HCT116 (cell line): ENCODE measurements at regions not wholly inside any gene's neighbourhood (a gene's known extent, or its start where the extent isn't known, plus 50 kb on each side); places are given as distances from the start of the nearest gene placed in this dataset.

Experiments
- ATAC-seq: fragments of 200-7000 bp; cut with Tn5 transposase; 2 replicates; pipeline ENCODE4 v1.9.1; 2020; ENCODE audit warnings: mild to moderate bottlenecking, moderate library complexity
- BruUV-seq: library from RNA; stranded (reverse); fragments of 400-500 nt; replicated peaks from 2 replicates; lab custom pipeline; 2021; lab: Mats Ljungman, UMichigan
- CTCF ChIA-PET: fragments of 300-600 bp; sonication (Branson Sonifier 250); formaldehyde crosslinking; loops from one replicate; lab custom pipeline; 2021; ENCODE audit warnings: antibody characterized with exemption; lab: Charles Lee
- POLR2A ChIA-PET: fragments of 300-600, 350-600 bp; sonication (Branson Sonifier 250); formaldehyde crosslinking; loops from one replicate; lab custom pipeline; 2021; ENCODE audit warnings: antibody characterized with exemption; lab: Charles Lee
- RAD21 ChIA-PET, 2 experiments: fragments of 300-600 bp; sonication (Branson Sonifier 250); formaldehyde crosslinking; loops; one replicate each; lab custom pipeline; 2023; ENCODE audit warnings: low total read pairs in 2 of 2; ENCODE audit not compliant: uncharacterized antibody in 2 of 2, unreplicated experiment in 2 of 2, low non-redundant PET in 1 of 2; lab: Charles Lee
- DNase-seq: peaks from one replicate; pipeline ENCODE4 v3.0.0-alpha.2; 2010; ENCODE audit warnings: low read depth, low spot score
- H2AFZ ChIP-seq: fragments of 200-600 bp; shearing (Covaris generic), sonication (generic); 2 replicates; pipeline ENCODE4 v1.6.1; 2017; ENCODE audit warnings: low read depth, mixed run types, mixed read lengths, antibody characterized with exemption, low read length; ENCODE audit not compliant: poor library complexity, severe bottlenecking
- H3K27ac ChIP-seq: 2 replicates; pipeline ENCODE4 v1.5.1; 2012; ENCODE audit warnings: low read depth, low read length
- H3K27me3 ChIP-seq: fragments of 200-600 bp; sonication (generic); 2 replicates; pipeline ENCODE4 v1.6.1; 2016; ENCODE audit warnings: mixed run types, low read length, mixed read lengths; ENCODE audit not compliant: insufficient read depth
- H3K36me3 ChIP-seq, 2 experiments: fragments of 200-500 bp in 1 of 2; fragments of 200-600 bp in 1 of 2; sonication (Bioruptor generic) in 1 of 2; sonication (generic) in 1 of 2; 2 replicates each; pipeline versions ENCODE4 v1.5.1 to v1.6.1; 2014 to 2016; ENCODE audit warnings: low read length in 2 of 2, inconsistent platforms in 1 of 2, mixed read lengths in 1 of 2, mixed run types in 1 of 2; ENCODE audit not compliant: insufficient read depth in 2 of 2, control insufficient read depth in 1 of 2
- H3K4me1 ChIP-seq, 2 experiments: fragments of 200-600 bp in 1 of 2; sonication (generic) in 1 of 2; 2 replicates each; pipeline versions ENCODE4 v1.5.1 to v1.6.1; 2012 to 2017; ENCODE audit warnings: low read length in 2 of 2, inconsistent platforms in 1 of 2, mild to moderate bottlenecking in 1 of 2, mixed read lengths in 1 of 2, mixed run types in 1 of 2, moderate library complexity in 1 of 2; ENCODE audit not compliant: insufficient read depth in 2 of 2, control insufficient read depth in 1 of 2
- H3K4me2 ChIP-seq: fragments of 200-600 bp; sonication (generic); 2 replicates; pipeline ENCODE4 v1.6.1; 2017; ENCODE audit warnings: mixed run types, low read length, mixed read lengths
- H3K4me3 ChIP-seq, 2 experiments: fragments of 200-600 bp in 1 of 2; sonication (generic) in 1 of 2; replicated peaks in 1 of 2; 2 replicates each; pipeline ENCODE4 v1.5.1; 2011 to 2016; ENCODE audit warnings: low read length in 2 of 2, control low read depth in 1 of 2, low read depth in 1 of 2, mild to moderate bottlenecking in 1 of 2, mixed read lengths in 1 of 2, mixed run types in 1 of 2
- H3K79me2 ChIP-seq: fragments of 200-600 bp; sonication (generic); 2 replicates; pipeline ENCODE4 v1.6.1; 2017; ENCODE audit warnings: mild to moderate bottlenecking, mixed run types, low read length, moderate library complexity, mixed read lengths; ENCODE audit not compliant: insufficient read depth
- H3K9ac ChIP-seq: fragments of 200-600 bp; sonication (generic); 2 replicates; pipeline ENCODE4 v1.6.1; 2016; ENCODE audit warnings: low read length, mixed read lengths
- H3K9me2 ChIP-seq: fragments of 200-600 bp; sonication (generic), shearing (Covaris generic); 2 replicates; pipeline ENCODE4 v1.6.1; 2017; ENCODE audit warnings: mixed run types, mild to moderate bottlenecking, moderate library complexity; ENCODE audit not compliant: insufficient read depth
- H3K9me3 ChIP-seq, 2 experiments: fragments of 200-500 bp in 1 of 2; fragments of 200-600 bp in 1 of 2; sonication (Bioruptor generic) in 1 of 2; sonication (generic) in 1 of 2; 2 replicates each; pipeline ENCODE4 v1.6.1; 2014 to 2017; ENCODE audit warnings: low read length in 2 of 2, mixed read lengths in 2 of 2, inconsistent platforms in 1 of 2, low read depth in 1 of 2, mild to moderate bottlenecking in 1 of 2, mixed run types in 1 of 2, moderate library complexity in 1 of 2; ENCODE audit not compliant: control insufficient read depth in 1 of 2, insufficient read depth in 1 of 2
- H4K20me1 ChIP-seq: fragments of 200-600 bp; sonication (generic), shearing (Covaris generic); 2 replicates; pipeline ENCODE4 v1.6.1; 2017; ENCODE audit warnings: mixed run types, mild to moderate bottlenecking, moderate library complexity; ENCODE audit not compliant: insufficient read depth
- ATF3 ChIP-seq: IDR thresholded peaks from 2 replicates; pipeline ENCODE4 v1.6.1; 2012
- CTCF ChIP-seq, 3 experiments: fragments of 200-600 bp in 1 of 3; sonication (generic) in 1 of 3; IDR thresholded peaks in 2 of 3; conservative IDR thresholded peaks in 1 of 3; 2 replicates each; pipeline ENCODE4 v1.5.1; 2012 to 2017; ENCODE audit warnings: low read depth in 2 of 3, low read length in 2 of 3, antibody characterized with exemption in 1 of 3, borderline replicate concordance in 1 of 3, control low read depth in 1 of 3, mild to moderate bottlenecking in 1 of 3, mixed read lengths in 1 of 3, mixed run types in 1 of 3, moderate library complexity in 1 of 3; ENCODE audit not compliant: insufficient read depth in 1 of 3
- EGR1 ChIP-seq: IDR thresholded peaks from 2 replicates; pipeline ENCODE4 v1.6.1; 2012; ENCODE audit warnings: low read depth
- EZH2 ChIP-seq: fragments of 200-600 bp; sonication (generic); IDR thresholded peaks from 2 replicates; pipeline ENCODE4 v1.6.1; 2017; ENCODE audit warnings: antibody characterized with exemption, mixed run types
- EZH2phosphoT487 ChIP-seq: fragments of 200-600 bp; IDR thresholded peaks from 2 replicates; pipeline ENCODE4 v1.6.1; 2018; ENCODE audit warnings: antibody characterized with exemption, borderline replicate concordance
- JUND ChIP-seq: IDR thresholded peaks from 2 replicates; pipeline ENCODE4 v1.6.1; 2012
- MAX ChIP-seq: IDR thresholded peaks from 2 replicates; pipeline ENCODE4 v1.6.1; 2012
- POLR2A ChIP-seq: IDR thresholded peaks from 2 replicates; pipeline ENCODE4 v1.7.0; 2011; ENCODE audit warnings: borderline replicate concordance; ENCODE audit not compliant: insufficient read depth, insufficient read length; ENCODE audit errors: extremely low read depth
- POLR2AphosphoS5 ChIP-seq: IDR thresholded peaks from 2 replicates; pipeline ENCODE4 v1.6.1; 2011; ENCODE audit warnings: mild to moderate bottlenecking, low read depth, low read length, moderate library complexity
- RAD21 ChIP-seq: IDR thresholded peaks from 2 replicates; pipeline ENCODE4 v1.6.1; 2012; ENCODE audit warnings: low read depth, mild to moderate bottlenecking
- SP1 ChIP-seq: IDR thresholded peaks from 2 replicates; pipeline ENCODE4 v1.6.1; 2012; ENCODE audit warnings: low read depth
- TCF7L2 ChIP-seq: IDR thresholded peaks from 2 replicates; pipeline ENCODE4 v1.7.0; 2011; ENCODE audit warnings: borderline replicate concordance, inconsistent platforms; ENCODE audit not compliant: insufficient read depth, insufficient read length; ENCODE audit errors: extremely low read depth
- YY1 ChIP-seq: IDR thresholded peaks from 2 replicates; pipeline ENCODE4 v1.6.1; 2011; ENCODE audit warnings: low read length, low read depth, moderate library complexity, mild to moderate bottlenecking; ENCODE audit not compliant: insufficient replicate concordance; ENCODE audit errors: extremely low read depth
- ZBTB33 ChIP-seq: IDR thresholded peaks from 2 replicates; pipeline ENCODE4 v1.6.1; 2011; ENCODE audit warnings: mild to moderate bottlenecking, low read length, moderate library complexity; ENCODE audit not compliant: insufficient replicate concordance; ENCODE audit errors: extremely low read depth
- ZNF274 ChIP-seq: fragments of 200-500 bp; sonication (Bioruptor generic); IDR thresholded peaks from 2 replicates; pipeline ENCODE4 v1.6.1; 2014; ENCODE audit warnings: mild to moderate bottlenecking, low read depth, low read length, inconsistent platforms
- intact Hi-C: fragments of 100-400 bp; cut with micrococcal nuclease; formaldehyde crosslinking; loops from 2 replicates; pipeline ENCODE4 v1.10.0; 2022
- TF ChIP-seq, protein P1 (sequence below): IDR thresholded peaks from 2 replicates; pipeline ENCODE4 v1.6.1; 2012; ENCODE audit warnings: low read depth

GRCh38 chr6:71114544-71114943, 157.7 kb upstream of the B3GAT2 start:
- no peak overlapping the region for H3K4me2 ChIP-seq
- H3K9me3 ChIP-seq: no peaks in the 10 kb centered on the region
- no peaks in the 10 kb centered on the region for H3K79me2 ChIP-seq
- ChIA-PET CTCF (no interaction called here), RAD21 (no interaction called here), POLR2A (no interaction called here)
- TF ChIP-seq ATF3: no peak
- TF ChIP-seq POLR2AphosphoS5: no peak
- no peak for TF ChIP-seq RAD21
- no peak for TF ChIP-seq ZBTB33
- no peak for TF ChIP-seq EGR1
- no peak for TF ChIP-seq YY1
- no peak for TF ChIP-seq EZH2
- TF ChIP-seq EZH2phosphoT487: no peak
- TF ChIP-seq MAX: no peak
- no peak for TF ChIP-seq CTCF (IDR thresholded peaks at IDR 0.05 in 2 of 3, conservative IDR thresholded peaks at IDR 0.05 in 1 of 3; ENCODE audit: borderline replicate concordance in 1 of 3, insufficient read depth in 1 of 3, low read depth in 2 of 3, low read length in 2 of 3)
- no peak for TF ChIP-seq JUND
- TF ChIP-seq SP1: no peak
- TF ChIP-seq, protein P1, sequence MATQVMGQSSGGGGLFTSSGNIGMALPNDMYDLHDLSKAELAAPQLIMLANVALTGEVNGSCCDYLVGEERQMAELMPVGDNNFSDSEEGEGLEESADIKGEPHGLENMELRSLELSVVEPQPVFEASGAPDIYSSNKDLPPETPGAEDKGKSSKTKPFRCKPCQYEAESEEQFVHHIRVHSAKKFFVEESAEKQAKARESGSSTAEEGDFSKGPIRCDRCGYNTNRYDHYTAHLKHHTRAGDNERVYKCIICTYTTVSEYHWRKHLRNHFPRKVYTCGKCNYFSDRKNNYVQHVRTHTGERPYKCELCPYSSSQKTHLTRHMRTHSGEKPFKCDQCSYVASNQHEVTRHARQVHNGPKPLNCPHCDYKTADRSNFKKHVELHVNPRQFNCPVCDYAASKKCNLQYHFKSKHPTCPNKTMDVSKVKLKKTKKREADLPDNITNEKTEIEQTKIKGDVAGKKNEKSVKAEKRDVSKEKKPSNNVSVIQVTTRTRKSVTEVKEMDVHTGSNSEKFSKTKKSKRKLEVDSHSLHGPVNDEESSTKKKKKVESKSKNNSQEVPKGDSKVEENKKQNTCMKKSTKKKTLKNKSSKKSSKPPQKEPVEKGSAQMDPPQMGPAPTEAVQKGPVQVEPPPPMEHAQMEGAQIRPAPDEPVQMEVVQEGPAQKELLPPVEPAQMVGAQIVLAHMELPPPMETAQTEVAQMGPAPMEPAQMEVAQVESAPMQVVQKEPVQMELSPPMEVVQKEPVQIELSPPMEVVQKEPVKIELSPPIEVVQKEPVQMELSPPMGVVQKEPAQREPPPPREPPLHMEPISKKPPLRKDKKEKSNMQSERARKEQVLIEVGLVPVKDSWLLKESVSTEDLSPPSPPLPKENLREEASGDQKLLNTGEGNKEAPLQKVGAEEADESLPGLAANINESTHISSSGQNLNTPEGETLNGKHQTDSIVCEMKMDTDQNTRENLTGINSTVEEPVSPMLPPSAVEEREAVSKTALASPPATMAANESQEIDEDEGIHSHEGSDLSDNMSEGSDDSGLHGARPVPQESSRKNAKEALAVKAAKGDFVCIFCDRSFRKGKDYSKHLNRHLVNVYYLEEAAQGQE: no peak
- TF ChIP-seq POLR2A: no peak
- no peak for TF ChIP-seq ZNF274
- no peak for TF ChIP-seq TCF7L2
- H3K27ac ChIP-seq: no peak overlapping the region
- no peak for ATAC-seq
- no peaks in the 10 kb centered on the region; the same call in 1 of the 2 replicates for H3K27me3 ChIP-seq
- intact Hi-C loops: no loop called here
- no peaks in the 10 kb centered on the region for H3K9me2 ChIP-seq
- H3K4me3 ChIP-seq: no peak overlapping the region
- H4K20me1 ChIP-seq: no peaks in the 10 kb centered on the region
- H2AFZ ChIP-seq: no peak overlapping the region
- DNase-seq: no peak
- no peaks in the 10 kb centered on the region for H3K36me3 ChIP-seq
- no peak overlapping the region for H3K9ac ChIP-seq
- no TSS peak for BruUV-seq
- no peaks in the 10 kb centered on the region for H3K4me1 ChIP-seq
